A549 (cell line): ENCODE measurements at regions not wholly inside any gene's neighbourhood (a gene's known extent, or its start where the extent isn't known, plus 50 kb on each side); places are given as distances from the start of the nearest gene placed in this dataset.

Source experiments
- CTCF ChIP-seq: fragments of >200 bp; sonication (Bioruptor Twin); formaldehyde crosslinking; IDR thresholded peaks from 3 replicates; pipeline ENCODE4 v1.5.1; 2016
- EP300 ChIP-seq, 2 experiments: fragments of >200 bp; sonication (Bioruptor Twin); formaldehyde crosslinking; IDR thresholded peaks; 2 replicates in 1 of 2; 3 replicates in 1 of 2; pipeline ENCODE4 v1.6.1; 2016 to 2017
- MAFK ChIP-seq: fragments of 450-650 bp; IDR thresholded peaks from 2 replicates; pipeline ENCODE4 v1.6.1; 2014; ENCODE audit not compliant: partially characterized antibody
- PBX3 ChIP-seq: IDR thresholded peaks from 2 replicates; pipeline ENCODE4 v1.6.1; 2012

GRCh38 chr16:85417156-85417860 is 195.8 kb upstream of the GSE1 start:
- no peak for TF ChIP-seq PBX3
- TF ChIP-seq MAFK, result no peak
- TF ChIP-seq CTCF, result no peak
- no peak for TF ChIP-seq EP300 (IDR thresholded peaks at IDR 0.05)
